Spleen (tissue), 7 donors: ENCODE measurements at regions not wholly inside any gene's neighbourhood (a gene's known extent, or its start where the extent isn't known, plus 50 kb on each side); places are given as distances from the start of the nearest gene placed in this dataset.

ENCODE experiments used
- POLR2AphosphoS5 ChIP-seq, 3 donors: sonication (generic); formaldehyde crosslinking; IDR thresholded peaks; one replicate each; pipeline ENCODE4 v1.5.1; 2017; ENCODE audit warnings: antibody characterized with exemption in 3 of 3
- TF ChIP-seq, protein P1 (sequence below), 11 experiments: fragments of 200-600 bp in 7 of 11; fragments of 450-650 bp in 4 of 11; sonication (generic) in 4 of 11; IDR thresholded peaks in 8 of 11; conservative IDR thresholded peaks in 3 of 11; 1 replicate in 7 of 11; 2 replicates in 4 of 11; pipeline versions ENCODE4 v1.4.0 to v1.8.0; 2016 to 2021; ENCODE audit warnings: antibody characterized with exemption in 11 of 11, inconsistent platforms in 4 of 11, mild to moderate bottlenecking in 1 of 11
- donor health status: DM: no; HTN: no; CAD: no; lungs with moderate emphysema.
- donor health status: DM: no; HTN: no; CAD: no.
- donor health status: DM: no; HTN: no; CAD: no.

DNA sequence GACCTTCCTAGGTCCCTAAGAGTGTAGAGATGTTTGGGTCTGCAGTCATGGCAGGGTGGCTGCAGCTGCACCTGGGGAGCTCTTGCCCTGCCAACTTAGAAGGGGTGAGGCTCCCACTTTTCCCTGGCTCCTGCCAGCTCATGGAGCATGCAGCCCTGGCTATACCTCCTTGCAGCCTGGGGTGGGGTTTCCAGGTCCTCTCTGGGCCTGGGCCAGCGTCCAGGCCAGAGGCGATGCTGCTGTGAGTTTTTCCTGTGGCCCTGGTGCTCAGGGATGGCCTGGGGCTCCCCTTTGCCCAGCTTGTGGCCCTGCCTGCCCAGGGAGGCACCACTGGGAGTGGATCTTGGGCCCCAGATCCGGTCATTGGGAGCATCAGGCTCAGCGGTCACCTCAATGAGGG, 109.8 kb upstream of the FAM180A start:
- TF ChIP-seq POLR2AphosphoS5 (IDR thresholded peaks at IDR 0.05): no peak
- TF ChIP-seq, protein P1, sequence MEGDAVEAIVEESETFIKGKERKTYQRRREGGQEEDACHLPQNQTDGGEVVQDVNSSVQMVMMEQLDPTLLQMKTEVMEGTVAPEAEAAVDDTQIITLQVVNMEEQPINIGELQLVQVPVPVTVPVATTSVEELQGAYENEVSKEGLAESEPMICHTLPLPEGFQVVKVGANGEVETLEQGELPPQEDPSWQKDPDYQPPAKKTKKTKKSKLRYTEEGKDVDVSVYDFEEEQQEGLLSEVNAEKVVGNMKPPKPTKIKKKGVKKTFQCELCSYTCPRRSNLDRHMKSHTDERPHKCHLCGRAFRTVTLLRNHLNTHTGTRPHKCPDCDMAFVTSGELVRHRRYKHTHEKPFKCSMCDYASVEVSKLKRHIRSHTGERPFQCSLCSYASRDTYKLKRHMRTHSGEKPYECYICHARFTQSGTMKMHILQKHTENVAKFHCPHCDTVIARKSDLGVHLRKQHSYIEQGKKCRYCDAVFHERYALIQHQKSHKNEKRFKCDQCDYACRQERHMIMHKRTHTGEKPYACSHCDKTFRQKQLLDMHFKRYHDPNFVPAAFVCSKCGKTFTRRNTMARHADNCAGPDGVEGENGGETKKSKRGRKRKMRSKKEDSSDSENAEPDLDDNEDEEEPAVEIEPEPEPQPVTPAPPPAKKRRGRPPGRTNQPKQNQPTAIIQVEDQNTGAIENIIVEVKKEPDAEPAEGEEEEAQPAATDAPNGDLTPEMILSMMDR (IDR thresholded peaks at IDR 0.05 in 8 of 11, conservative IDR thresholded peaks at IDR 0.05 in 3 of 11): no peak
